Activated CD4-positive, alpha-beta T cell treated with anti-CD3 and anti-CD28 coated beads, Interleukin-2, amount 50 U/mL, for 4 hours (primary cell): ENCODE measurements at regions not wholly inside any gene's neighbourhood (a gene's known extent, or its start where the extent isn't known, plus 50 kb on each side); places are given as distances from the start of the nearest gene placed in this dataset.

Experiments
- DNase-seq, 2 experiments: peaks; one replicate each; pipeline ENCODE4 v3.0.0-alpha.2; 2020

- DNase-seq = no peak
These were observed 449.8 kb downstream of the HACE1 start for GRCh38 chr6:104409913-104410312.

GRCh38 chr6:104407957-104408356 lies 451.8 kb downstream of the HACE1 start:
- DNase-seq = no peak

- DNase-seq = no peak
These were observed 455.3 kb downstream of the HACE1 start for GRCh38 chr6:104404377-104404776.

GRCh38 chr6:104402572-104402971 lies 457.1 kb downstream of the HACE1 start:
- no peak for DNase-seq

GRCh38 chr6:104401926-104402325 lies 457.8 kb downstream of the HACE1 start:
- DNase-seq = no peak

- no peak for DNase-seq
These were observed 458.9 kb downstream of the HACE1 start for GRCh38 chr6:104400844-104401243.

- no peak for DNase-seq
These were observed 463.6 kb downstream of the HACE1 start for GRCh38 chr6:104396077-104396476.

- no peak for DNase-seq
These were observed 477.8 kb downstream of the HACE1 start for GRCh38 chr6:104381907-104382306.

GRCh38 chr6:104365451-104366234 lies 494.1 kb downstream of the HACE1 start:
- DNase-seq = no peak

GRCh38 chr6:104357928-104358327 lies 501.8 kb downstream of the HACE1 start:
- no peak for DNase-seq

GRCh38 chr6:104356197-104356596 lies 503.5 kb downstream of the HACE1 start:
- DNase-seq = no peak

- DNase-seq = no peak
These were observed 510.5 kb downstream of the HACE1 start for GRCh38 chr6:104349191-104349590.

- DNase-seq = no peak
These were observed 515.5 kb downstream of the HACE1 start for GRCh38 chr6:104344223-104344622.

- no peak for DNase-seq
These were observed 527.4 kb downstream of the HACE1 start for GRCh38 chr6:104332364-104332763.

GRCh38 chr6:104326173-104327001 lies 533.3 kb downstream of the HACE1 start:
- no peak for DNase-seq

GRCh38 chr6:104325341-104326172 lies 534.2 kb downstream of the HACE1 start:
- DNase-seq = no peak

GRCh38 chr6:104324301-104324700 lies 535.4 kb downstream of the HACE1 start:
- no peak for DNase-seq

GRCh38 chr6:104322841-104323240 lies 536.9 kb downstream of the HACE1 start:
- DNase-seq = no peak

GRCh38 chr6:104321301-104321700 lies 538.4 kb downstream of the HACE1 start:
- no peak for DNase-seq

- no peak for DNase-seq
These were observed 538.8 kb downstream of the HACE1 start for GRCh38 chr6:104320896-104321295.

GRCh38 chr6:104312851-104313250 lies 546.9 kb downstream of the HACE1 start:
- no peak for DNase-seq

GRCh38 chr6:104306211-104306610 lies 553.5 kb downstream of the HACE1 start:
- no peak for DNase-seq

- DNase-seq = no peak
These were observed 554.5 kb downstream of the HACE1 start for GRCh38 chr6:104305206-104305605.
